Activated CD4-positive, alpha-beta T cell treated with anti-CD3 and anti-CD28 coated beads, Interleukin-2, amount 50 U/mL, for 48 hours (primary cell): ENCODE measurements at regions not wholly inside any gene's neighbourhood (a gene's known extent, or its start where the extent isn't known, plus 50 kb on each side); places are given as distances from the start of the nearest gene placed in this dataset.
"Not testable (repeated sequence)": the region's sequence is repeated elsewhere in the genome, so short reads cannot be mapped to it uniquely, and the experiment has no call there.

Experiments
- DNase-seq, 2 experiments: peaks; one replicate each; pipeline ENCODE4 v3.0.0-alpha.2; 2020

DNA sequence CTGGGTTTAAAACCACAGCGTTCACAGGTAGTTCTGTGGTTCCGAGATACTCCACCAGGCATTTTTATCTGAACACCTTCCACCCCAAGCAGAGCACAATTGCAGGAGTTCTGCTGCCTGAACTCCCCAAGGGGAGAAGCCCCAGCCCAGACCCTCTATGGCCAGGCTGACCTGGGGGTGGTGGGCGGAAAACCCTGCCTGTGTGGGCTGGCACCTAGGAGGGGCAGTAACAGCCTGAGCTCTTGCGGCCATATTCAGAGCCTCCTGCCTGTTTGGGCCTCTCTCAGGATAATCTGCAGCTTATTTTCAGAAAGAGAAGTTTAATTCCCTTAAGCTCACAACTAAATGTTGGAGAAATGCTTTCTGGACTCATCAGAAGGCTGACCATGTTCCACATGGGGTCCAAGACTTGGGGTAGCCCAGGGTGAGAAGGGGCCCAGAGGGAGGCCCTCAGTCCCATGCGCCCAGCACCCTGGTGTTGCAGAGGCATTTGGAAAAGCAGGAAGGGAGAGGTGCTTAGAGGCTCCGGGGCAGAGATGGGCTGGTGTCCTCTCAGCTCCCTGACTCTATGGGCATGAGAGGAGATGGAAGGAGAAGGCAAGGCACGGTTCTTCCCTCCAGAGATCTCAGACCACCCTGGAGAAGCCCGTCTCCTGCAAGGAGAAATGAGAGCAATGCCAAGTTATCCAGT, 195.6 kb upstream of the TPM1 start:
- DNase-seq = no peak

DNA sequence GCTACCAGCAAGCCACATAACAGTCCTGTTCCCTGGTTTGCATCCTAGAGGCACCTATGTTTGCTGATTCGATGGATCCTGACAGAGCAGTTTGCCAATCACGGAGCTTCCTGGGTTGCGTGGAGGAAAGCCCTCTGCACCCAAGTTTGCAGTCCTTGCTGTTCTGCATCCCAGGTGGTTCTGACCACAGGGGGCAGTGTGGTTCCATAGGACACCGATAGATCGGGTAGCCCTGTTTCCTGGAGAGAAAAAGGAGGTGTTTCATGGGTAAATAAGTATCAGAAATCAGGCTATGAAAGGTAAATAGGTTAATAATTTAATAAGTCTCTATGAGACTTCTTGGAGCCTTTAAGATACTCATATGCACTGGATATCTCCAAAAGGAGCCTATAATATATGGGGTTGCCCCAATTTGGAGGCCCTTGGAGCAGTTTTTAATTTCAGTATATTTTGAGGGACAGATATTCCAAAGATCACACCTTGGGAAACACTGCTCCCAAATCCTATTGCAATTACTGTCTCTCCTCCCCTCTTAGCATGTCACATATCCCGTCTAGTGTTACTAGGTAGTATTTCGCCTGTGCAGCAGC, 194.6 kb upstream of the TPM1 start:
- DNase-seq = peak; percentile 67 to 72

DNA sequence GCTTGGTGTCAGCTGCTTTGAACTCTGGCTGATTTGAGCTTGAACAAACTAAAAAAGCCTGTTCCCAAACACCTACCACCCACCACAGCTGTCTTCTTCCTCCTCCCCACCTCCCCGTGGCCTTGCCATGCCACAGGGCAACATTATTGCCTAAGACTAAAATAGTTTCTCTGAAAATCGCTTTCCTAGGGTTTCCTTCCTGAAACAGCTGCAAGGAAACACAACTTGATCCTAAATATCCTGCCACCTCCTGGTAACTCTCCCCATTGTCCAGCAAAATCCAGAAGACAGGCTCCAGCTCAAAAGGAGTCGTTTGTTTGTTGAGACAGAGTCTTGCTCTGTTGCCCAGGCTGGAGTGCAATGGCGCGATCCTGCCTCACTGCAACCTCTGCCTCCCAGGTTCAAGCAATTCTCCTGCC, 193.9 kb upstream of the TPM1 start:
- no peak for DNase-seq

DNA sequence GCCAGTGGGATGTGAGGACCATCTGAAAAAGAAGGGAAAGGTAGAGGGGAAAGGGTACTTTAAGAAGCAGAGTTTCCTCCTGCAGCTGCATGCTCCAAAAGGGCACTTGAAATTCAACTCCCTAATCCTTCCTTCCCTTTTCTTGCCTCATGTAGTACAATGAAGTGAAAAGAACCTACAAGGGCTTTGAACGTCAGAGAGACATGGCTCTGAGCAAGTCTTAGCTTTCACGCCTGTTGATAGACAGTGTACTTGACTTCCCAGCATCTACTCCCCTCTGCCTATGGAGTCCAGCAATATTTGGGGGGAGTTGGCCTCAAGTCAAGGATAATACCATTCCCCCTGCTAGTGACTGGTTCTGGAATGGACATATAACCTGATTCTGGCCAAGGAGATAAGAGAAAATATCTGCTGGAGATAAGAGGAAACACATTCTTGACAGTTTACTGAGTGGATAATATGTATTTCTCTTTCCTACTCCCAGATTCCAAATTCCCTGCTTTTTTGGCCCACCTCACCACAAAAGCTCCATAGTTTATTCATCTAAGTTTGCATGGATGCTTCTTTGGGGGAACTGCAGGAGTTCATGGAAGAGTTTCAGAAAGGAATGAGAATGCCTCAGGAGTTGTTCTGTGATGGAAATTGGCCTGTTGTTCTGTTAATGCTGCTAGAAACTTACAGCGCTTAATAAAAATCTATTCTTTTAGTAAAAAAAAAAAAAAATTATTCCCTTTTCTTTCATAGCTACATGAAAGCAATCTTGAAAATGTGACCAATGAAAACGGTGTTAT, 193.0 kb upstream of the TPM1 start:
- DNase-seq = no peak

DNA sequence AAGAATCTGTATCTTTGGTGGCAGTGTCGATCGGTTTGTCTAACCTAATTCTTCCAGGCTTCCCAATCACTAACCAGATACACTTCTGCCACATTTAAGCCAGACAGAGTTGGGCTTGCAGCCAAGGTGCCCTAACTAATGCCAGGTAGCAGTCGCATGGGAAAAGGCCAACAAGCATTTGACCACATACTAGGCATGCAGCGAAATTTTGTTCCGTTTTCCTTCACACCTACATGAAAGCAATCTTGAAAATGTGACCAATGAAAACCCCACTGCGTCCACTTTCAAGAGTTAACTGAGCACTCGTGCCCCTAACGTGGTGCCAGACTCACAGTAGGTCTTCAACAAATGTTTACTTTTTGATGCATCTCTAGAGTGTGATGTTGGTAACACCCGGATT, 192.2 kb upstream of the TPM1 start:
- no peak for DNase-seq

DNA sequence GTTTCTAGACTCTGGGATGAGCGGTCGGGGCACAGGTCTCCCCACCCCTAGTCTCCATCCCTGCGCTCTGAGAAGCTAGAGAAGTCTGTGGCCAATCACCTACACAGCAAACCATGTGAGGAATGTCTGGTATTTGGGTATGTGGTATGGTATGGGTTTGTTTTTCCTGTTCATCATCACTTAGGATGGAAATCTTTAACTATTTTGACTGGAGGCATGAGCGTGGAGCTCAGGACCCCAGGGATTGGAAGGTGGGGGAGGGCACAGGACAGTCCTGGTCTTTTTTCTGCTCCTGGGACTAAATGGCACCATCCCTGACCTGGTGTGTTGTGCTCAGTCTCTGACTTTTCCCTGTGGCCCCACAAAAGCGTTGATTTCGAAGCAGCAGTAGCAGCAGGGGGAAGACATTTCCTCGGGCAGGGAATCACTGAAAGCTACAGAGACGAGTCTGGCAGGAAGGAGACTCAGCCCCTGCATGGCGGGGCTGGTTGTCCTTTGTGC, 191.7 kb upstream of the TPM1 start:
- no peak for DNase-seq

DNA sequence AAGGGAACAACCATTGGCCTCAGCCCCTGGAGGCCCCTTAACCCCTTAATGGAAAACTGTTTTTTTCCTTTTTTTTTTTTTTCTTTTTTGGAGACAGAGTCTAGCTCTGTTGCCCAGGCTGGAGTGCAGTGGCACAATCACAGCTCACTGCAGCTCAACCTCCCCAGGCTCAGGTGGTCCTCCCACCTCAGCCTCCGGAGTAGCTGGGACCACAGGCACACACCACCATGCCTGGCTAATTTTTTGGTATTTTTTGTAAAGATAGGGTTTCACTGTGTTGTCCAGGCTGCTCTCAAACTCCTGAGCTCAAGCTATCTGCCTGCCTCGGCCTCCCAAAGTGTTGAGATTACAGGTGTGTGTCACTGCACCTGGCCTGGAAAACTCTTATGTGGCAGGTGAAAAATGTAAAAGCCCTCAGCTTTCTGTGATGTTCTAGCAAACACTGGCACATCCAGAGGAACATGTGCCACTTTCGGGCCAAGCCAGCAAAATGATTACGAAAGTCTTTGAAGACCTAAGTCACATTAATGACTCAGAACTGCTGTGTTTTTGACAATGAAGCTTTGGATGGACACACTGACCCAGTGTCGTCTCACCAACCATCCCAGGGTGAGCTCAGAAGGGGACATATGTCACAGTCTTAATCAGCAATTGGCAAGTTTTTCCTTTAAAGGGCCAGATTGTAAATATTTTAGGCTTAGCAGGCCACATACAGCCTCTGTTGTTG, 189.3 kb upstream of the TPM1 start:
- DNase-seq = no peak

DNA sequence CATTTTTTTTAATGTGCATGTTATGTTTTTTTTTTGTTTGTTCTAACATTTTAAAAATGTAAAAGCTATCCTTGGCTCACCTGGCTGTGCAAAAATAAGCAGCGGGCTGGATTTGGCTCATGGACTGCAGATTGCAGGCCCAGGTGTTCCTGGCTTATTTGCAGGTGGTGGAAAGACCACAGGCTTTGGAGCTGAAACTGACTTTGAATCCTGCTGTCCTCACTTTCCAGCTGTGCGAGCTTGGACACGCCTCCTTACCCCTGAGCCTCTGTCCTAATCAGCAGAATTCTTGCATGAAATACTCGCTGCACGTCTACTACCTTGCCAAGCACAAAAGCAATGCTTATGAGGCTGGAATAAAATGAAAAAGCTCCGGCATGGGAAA, 188.7 kb upstream of the TPM1 start:
- DNase-seq = no peak

DNA sequence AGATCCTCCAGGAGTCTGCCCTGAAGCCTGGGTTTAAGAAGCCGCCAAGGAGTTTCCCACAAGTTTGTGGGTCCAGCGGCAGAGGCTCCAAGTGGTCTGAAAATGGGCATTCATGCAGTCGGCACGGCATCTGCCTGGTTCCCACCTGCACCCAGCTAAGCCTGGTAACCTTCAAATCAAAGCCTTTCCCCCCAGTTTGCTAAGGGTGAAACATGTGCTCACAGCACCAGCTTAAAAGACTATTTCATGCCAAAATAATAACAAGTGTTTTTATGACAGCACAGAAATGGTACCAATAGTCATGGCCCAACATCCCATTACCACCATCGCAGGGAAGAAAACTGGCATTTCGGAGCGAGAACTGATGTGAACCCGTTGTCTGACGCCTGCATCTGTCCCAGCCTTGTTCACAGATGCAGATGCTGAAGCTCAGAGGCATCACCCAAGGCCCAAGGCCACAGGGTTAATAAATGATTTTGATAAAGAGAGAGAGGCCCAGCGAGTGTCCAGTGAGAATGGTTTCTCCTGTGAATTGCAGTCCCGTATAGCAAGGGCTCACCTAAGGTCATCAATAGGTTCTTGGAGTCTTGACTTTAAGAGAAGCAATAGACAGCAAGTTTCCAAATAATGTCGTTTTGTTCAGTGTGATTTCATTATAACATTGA, 188.0 kb upstream of the TPM1 start:
- DNase-seq = no peak

DNA sequence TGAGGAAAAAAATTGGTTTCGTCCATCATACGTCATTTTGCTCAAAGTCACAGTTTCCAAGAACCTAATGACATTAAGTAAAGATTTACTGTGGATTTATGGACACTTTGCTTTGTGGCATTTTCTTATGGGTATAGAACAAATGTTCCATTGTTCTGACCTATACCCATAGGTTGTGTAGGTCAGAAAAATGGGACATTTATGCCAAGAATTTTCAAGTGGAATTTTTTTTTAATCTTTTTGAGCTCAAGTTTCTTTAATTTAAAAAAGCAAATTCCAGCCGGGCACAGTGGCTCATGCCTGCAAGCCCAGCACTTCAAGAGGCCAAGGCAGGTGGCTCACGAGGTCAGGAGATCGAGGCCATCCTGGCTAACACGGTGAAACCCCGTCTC, 187.5 kb upstream of the TPM1 start:
- DNase-seq = no peak

DNA sequence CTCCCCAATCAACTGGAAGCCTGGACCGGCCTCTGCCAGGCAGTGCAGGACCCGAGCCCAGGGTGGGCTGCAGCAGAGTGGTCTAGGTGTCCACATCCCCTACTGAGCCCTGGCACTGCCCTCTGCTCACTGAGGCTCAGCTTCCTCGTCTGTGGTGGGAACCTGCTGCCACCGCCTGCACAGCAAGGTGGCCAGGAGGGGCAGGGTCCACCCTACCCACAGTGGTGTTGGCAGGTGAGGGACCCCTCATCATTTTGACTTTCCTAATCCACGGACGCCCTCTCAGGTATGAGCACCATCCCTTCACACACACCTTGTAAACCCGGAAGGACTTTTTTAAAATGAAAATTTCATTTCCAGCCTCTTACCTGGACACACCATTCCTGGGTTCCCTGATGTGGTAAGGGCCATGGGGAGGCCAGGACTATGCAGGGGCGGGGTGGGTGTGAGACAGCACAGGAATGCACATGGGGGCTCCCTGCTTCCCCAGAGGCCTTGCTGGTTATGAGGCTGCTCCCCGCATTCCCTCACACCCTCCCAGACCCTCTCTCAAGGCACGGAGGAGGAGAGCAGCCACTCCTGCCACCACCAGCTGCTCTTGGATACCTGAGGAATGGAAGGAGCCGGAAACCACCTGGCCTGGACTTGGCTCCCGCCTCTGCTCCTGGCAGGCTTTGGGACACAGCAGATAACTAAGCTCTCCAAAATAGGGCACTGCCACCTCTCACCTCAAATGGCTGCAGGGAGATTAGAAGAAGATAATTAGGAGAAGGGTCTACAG, 185.9 kb upstream of the TPM1 start:
- DNase-seq = no peak

DNA sequence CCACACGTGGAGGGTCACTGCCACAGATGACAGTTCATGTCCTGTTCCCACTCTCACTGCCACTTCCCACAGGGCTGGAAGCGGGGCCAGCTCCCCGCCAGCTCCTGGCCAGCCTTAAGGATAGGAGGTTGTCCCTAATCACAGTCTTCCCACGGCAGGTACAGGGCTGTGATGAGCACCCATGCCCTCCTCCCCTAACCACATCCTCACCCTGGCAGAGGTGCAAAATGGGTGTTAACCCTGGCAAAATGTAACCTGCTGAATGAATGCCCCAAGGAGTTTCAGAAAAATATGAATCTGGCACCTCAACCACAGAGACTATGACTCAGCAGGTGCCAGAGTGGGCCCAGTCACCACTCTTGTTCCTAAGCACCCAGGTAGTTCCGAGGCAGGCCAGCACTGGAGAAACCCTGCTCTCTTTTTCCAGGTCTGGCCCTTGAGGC, 185.1 kb upstream of the TPM1 start:
- DNase-seq = peak; percentile 9 to 14

DNA sequence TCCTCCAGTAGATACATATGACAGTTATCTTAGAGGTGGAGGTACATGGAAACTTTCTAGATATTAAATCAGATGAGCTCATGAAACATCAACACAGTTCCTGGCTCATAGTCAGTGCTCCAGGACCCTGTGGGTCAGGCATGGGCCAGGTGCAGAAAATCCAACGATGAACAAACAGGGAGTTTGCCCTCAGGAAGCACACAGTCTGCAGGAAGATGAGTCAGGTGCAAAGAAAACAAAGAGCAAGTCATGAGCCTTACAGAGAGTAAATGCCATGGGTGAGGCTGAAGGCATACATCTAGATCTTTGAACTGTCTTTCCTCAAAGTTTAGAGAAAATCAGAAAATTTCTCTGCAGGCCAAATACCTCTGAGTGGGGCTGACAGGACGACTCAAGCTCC, 184.2 kb upstream of the TPM1 start:
- DNase-seq = no peak

DNA sequence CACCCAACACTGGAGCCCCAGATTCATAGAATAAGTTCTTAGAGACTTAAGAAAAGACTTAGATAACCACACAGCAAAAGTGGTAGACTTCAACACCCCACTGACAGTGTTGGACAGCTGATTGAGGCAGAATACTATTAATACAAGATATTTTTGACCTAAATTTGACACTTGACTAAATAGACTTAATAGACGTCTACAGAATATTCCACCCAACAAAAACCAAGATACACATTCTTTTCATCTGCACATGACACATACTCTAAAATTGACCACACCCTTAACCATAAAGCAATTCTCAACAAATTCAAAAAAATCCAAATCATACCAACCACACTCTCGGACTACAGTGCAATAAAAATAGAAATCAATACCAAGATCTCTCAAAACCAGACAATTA, 179.8 kb upstream of the TPM1 start:
- DNase-seq = no peak

DNA sequence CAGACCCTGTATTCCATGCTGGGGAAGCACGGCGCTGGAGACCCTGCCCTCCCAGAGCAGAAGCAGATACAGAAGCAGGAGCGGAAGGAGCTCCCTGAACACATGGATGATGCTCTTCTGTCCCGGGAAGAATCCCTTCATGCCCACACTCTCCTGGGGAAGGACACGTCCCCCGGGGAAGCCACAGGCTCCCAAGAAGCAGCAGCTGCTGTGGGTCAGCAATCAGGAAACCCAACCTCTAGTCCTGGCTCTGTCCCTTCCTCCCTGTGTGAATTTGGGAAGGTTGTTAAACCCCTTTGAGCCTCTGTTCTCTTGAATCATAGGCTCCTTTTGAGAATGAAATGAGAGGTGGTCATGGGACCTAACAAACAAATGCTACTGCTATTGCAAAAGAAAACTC, 176.2 kb upstream of the TPM1 start:
- no peak for DNase-seq

DNA sequence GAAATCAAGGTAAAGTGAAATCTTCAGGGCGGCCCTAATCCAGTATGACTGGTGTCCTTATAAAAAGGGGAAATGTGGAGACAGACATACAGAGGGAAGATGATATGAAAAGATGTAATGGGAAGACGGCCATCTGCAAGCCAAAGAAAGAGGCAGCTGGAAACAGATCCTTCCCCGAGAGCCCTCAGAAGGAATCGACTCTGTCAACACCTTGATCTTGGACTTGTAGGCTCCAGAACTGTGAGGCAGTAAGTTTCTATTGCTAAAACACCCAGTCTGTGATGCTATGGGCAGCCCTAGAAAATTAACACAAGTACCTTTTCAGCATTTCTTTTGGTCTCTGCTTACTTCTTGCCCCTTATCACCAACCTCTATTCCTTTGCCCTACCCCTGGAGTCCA, 174.7 kb upstream of the TPM1 start:
- DNase-seq = no peak

DNA sequence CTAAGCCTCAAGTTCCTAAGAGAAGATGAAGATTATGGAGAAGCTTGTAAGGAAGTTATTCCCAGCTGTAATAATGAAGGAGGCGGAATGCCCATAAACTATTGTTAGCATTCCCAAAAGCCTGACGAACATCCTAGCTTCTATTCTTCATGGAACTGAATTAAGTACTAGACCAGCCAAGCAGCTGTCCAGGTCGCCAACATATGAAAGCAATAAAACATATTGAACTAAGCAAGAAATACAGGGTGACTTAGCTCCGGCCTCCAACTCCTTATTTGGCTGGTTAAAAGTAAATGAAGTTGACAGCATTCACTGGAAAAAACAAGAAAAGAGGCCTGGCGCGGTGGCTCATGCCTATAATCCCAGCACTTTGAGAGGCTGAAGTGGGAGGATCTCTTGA, 174.0 kb upstream of the TPM1 start:
- DNase-seq = no peak

DNA sequence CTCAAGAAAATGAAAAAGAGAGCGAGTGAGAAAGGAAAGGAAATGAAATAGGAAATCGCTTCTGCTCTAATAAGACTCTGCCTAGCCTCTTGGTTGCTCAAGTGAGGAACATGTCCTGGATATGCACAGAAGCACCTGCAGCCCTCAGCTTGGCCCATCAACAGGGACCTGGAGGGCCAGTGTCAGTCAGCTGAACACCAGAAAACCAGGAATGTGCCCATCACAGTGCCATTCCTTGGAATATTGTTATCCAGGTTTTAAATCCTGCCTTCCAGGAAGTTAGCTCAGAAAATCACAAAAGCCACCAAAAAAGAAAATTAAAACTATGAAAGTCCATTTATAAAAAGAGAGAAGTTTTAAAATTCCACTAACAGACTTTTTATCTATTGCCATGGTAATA, 173.4 kb upstream of the TPM1 start:
- no peak for DNase-seq

DNA sequence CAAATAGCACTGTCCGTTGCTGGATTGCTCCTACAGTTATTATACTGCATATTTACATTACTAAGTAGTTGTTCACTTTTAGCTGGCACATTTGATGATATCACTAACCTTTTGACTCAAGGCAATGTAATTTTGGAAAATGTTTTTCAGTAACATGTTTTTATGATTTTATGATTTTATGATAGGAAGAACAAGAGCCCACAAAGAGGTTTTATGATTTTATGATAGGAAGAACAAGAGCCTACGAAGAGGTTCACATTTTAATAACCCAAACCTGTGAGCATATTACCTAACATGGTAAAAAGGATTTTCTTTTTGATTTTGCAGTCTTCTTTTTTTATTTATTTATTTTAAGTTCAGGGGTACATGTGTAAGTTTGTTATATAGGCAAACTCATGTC, 172.3 kb upstream of the TPM1 start:
- no peak for DNase-seq

DNA sequence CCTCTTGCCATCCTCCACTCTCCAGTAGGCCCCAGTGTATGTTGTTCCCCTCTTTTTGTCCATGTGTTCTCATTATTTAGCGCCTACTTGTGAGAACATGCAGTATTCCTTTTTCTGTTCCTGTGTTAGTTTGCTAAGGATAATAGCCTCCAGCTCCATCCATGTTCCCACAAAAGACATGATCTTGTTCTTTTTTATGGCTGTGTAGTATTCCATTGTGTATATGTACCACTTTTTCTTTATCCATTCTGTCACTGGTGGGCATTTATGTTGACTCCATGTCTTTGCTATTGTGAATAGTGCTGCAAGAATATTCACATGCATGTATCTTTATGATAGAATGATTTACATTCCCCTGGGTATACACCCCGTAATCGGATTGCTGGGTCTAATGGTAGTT, 171.8 kb upstream of the TPM1 start:
- not testable (repeated sequence) for DNase-seq

DNA sequence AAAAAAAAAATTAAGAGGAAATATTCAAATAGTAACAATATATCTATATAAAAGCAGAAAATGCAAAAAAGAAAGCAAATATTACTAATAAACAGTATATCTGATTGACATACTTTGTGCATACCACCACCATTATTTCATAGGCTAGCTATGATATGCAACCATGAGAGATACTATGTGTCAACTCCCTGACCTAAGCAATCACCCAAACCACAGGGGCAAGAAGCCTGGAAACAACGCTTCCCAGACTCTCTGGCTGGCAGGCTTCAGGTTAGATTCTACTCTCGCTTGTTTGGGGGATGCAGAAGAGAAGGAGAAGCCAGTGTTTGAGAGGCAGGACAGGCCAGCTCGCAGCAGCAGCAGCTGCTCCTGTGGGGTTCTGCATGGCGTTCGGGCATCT, 169.3 kb upstream of the TPM1 start:
- DNase-seq = no peak

DNA sequence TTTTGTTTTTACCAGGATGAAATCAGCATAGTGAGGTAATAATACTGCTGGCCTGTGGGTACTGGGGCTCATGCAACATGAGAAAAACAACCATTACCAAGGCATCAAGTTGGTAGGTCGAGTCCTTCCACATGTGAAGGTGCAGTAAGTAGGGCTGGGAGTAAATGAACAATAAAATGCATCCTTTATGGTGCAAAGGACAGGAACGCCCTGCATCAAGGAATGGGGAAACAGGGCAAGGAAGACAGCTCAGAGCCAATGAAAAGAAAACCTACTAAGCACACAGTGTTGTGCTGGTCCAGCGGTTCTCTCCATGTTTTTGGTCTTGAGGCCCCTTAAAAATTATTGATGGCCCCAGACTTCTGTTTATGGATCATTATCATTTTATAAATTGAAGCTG, 168.5 kb upstream of the TPM1 start:
- no peak for DNase-seq
